ENCODE measurements at regions not wholly inside any gene's neighbourhood (a gene's known extent, or its start where the extent isn't known, plus 50 kb on each side); places are given as distances from the start of the nearest gene placed in this dataset.

GRCh38 chr3:104127830-104128229, 1238.9 kb upstream of the ALCAM start:
- H4K8ac ChIP-seq (replicated peaks; ENCODE audit: insufficient read length, low read depth, low read length), result no peak overlapping the region
- H3K23ac ChIP-seq (ENCODE audit: insufficient read length, low read depth, low read length), result no peak overlapping the region
- no peak overlapping the region for H2BK5ac ChIP-seq (ENCODE audit: insufficient read length, low read length)
- no peaks in the 10 kb centered on the region for H3K79me2 ChIP-seq (ENCODE audit: insufficient read depth, low read length)
- no peak overlapping the region for H4K5ac ChIP-seq (ENCODE audit: insufficient read length, low read depth, low read length)
- H3K18ac ChIP-seq (ENCODE audit: insufficient read length, low read depth, low read length), result no peak overlapping the region
- Mint-ChIP-seq H3K27ac (no peak overlapping the region), H3K9me3 (no peaks in the 10 kb centered on the region), H3K4me3 (no peak overlapping the region), H3K36me3 (ENCODE audit: insufficient read depth in 1 of 3, low read depth in 3 of 3) (no peaks in the 10 kb centered on the region), H3K4me1 (peaks cover 2 to 4% of the 10 kb centered on the region in 2 experiments; a peak in 3 of 4 replicates), H3K27me3 (ENCODE audit: low read depth) (no peaks in the 10 kb centered on the region)
- no peak overlapping the region for H2AFZ ChIP-seq (ENCODE audit: low read length)
- H3T11ph ChIP-seq (ENCODE audit: low read length), result no peak overlapping the region
- H2BK12ac ChIP-seq (ENCODE audit: insufficient read length, low read depth, low read length), result no peak overlapping the region
- H2BK120ac ChIP-seq (ENCODE audit: low read depth, low read length, poor library complexity, severe bottlenecking), result no peak overlapping the region
- no peak overlapping the region for H3K14ac ChIP-seq (ENCODE audit: insufficient read depth, low read length)
- no peaks in the 10 kb centered on the region for H3K9me3 ChIP-seq (ENCODE audit: control insufficient read depth, low read depth, low read length)
- H3K27me3 ChIP-seq (ENCODE audit: insufficient read depth, low read length), result no peaks in the 10 kb centered on the region
- no peak overlapping the region for H2AK5ac ChIP-seq (ENCODE audit: insufficient read length, low read length)
- H3K9ac ChIP-seq (ENCODE audit: extremely low read depth, insufficient read length, low read length), result no peak overlapping the region
- H4K91ac ChIP-seq (ENCODE audit: insufficient read length, low read depth, low read length), result no peak overlapping the region
- no peaks in the 10 kb centered on the region for H3K79me1 ChIP-seq (ENCODE audit: insufficient read depth, low read depth, low read length, poor library complexity, severe bottlenecking)
- no peak for DNase-seq
- no peak overlapping the region for H2BK15ac ChIP-seq (ENCODE audit: low read depth, low read length)
- no peaks in the 10 kb centered on the region for H3K4me1 ChIP-seq (ENCODE audit: insufficient read depth, low read length)
- TF ChIP-seq, protein P1, sequence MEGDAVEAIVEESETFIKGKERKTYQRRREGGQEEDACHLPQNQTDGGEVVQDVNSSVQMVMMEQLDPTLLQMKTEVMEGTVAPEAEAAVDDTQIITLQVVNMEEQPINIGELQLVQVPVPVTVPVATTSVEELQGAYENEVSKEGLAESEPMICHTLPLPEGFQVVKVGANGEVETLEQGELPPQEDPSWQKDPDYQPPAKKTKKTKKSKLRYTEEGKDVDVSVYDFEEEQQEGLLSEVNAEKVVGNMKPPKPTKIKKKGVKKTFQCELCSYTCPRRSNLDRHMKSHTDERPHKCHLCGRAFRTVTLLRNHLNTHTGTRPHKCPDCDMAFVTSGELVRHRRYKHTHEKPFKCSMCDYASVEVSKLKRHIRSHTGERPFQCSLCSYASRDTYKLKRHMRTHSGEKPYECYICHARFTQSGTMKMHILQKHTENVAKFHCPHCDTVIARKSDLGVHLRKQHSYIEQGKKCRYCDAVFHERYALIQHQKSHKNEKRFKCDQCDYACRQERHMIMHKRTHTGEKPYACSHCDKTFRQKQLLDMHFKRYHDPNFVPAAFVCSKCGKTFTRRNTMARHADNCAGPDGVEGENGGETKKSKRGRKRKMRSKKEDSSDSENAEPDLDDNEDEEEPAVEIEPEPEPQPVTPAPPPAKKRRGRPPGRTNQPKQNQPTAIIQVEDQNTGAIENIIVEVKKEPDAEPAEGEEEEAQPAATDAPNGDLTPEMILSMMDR (conservative IDR thresholded peaks at IDR 0.05), result no peak
- no peaks in the 10 kb centered on the region for H3K23me2 ChIP-seq (ENCODE audit: insufficient read length, low read depth, low read length, poor library complexity, severe bottlenecking)
- no peak overlapping the region for H3K56ac ChIP-seq (ENCODE audit: insufficient read length, low read depth, low read length)
- H3K4ac ChIP-seq (ENCODE audit: low read depth, low read length), result no peak overlapping the region
- H4K20me1 ChIP-seq (ENCODE audit: control insufficient read depth, insufficient read depth, insufficient read length), result no peaks in the 10 kb centered on the region
- no peak overlapping the region for H3K4me2 ChIP-seq (ENCODE audit: insufficient read depth, insufficient read length, low read length)
- WGBS (ENCODE audit: extremely low coverage, insufficient read length, low lambda C conversion rate), result no CpG with 5 or more reads among the region's 3 CpGs
- H2BK20ac ChIP-seq (ENCODE audit: low read depth, low read length, poor library complexity, severe bottlenecking), result no peak overlapping the region
- H3K27ac ChIP-seq (ENCODE audit: insufficient read length, low read depth, low read length), result no peak overlapping the region
